Loucy (cell line): ENCODE measurements at regions not wholly inside any gene's neighbourhood (a gene's known extent, or its start where the extent isn't known, plus 50 kb on each side); places are given as distances from the start of the nearest gene placed in this dataset.

Experiments
- H2AFZ ChIP-seq: fragments of 200-600 bp; sonication (generic); 2 replicates; pipeline ENCODE4 v1.6.0; 2016; ENCODE audit warnings: antibody characterized with exemption, mild to moderate bottlenecking, low read length, moderate library complexity
- H3F3A ChIP-seq: fragments of 200-600 bp; 2 replicates; pipeline ENCODE4 v1.6.0; 2016; ENCODE audit warnings: antibody characterized with exemption, low read depth, mild to moderate bottlenecking
- H3K27me3 ChIP-seq: fragments of 200-600 bp; sonication (generic); 2 replicates; pipeline ENCODE4 v1.6.1; 2014; ENCODE audit warnings: low read length, mild to moderate bottlenecking; ENCODE audit not compliant: insufficient read depth, poor library complexity, severe bottlenecking
- H3K36me3 ChIP-seq: fragments of 200-600 bp; sonication (generic); 2 replicates; pipeline ENCODE4 v1.6.1; 2016; ENCODE audit warnings: low read length; ENCODE audit not compliant: insufficient read depth
- H3K4me1 ChIP-seq: fragments of 200-600 bp; sonication (generic); 2 replicates; pipeline ENCODE4 v1.5.1; 2014; ENCODE audit warnings: low read length, mild to moderate bottlenecking; ENCODE audit not compliant: insufficient read depth, poor library complexity, severe bottlenecking
- H3K4me2 ChIP-seq: fragments of 200-600 bp; sonication (generic); 2 replicates; pipeline ENCODE4 v1.6.0; 2014; ENCODE audit warnings: antibody characterized with exemption, low read length, low read depth, mild to moderate bottlenecking; ENCODE audit not compliant: poor library complexity, severe bottlenecking
- H3K4me3 ChIP-seq: fragments of 200-600 bp; sonication (generic); 2 replicates; pipeline ENCODE4 v1.5.1; 2014; ENCODE audit warnings: low read length, mild to moderate bottlenecking, mixed read lengths; ENCODE audit not compliant: poor library complexity, severe bottlenecking
- H3K79me2 ChIP-seq: fragments of 200-600 bp; sonication (generic); 2 replicates; pipeline ENCODE4 v1.6.1; 2014; ENCODE audit warnings: low read length; ENCODE audit not compliant: insufficient read depth
- H3K9ac ChIP-seq: fragments of 200-600 bp; sonication (generic); 2 replicates; pipeline ENCODE4 v1.6.0; 2014; ENCODE audit warnings: mild to moderate bottlenecking, low read depth, low read length, moderate library complexity; ENCODE audit not compliant: poor library complexity, severe bottlenecking
- H3K9me2 ChIP-seq: fragments of 200-600 bp; sonication (generic); replicated peaks from 2 replicates; pipeline ENCODE4 v1.6.1; 2016; ENCODE audit warnings: low read depth, low read length, mixed read lengths
- H3K9me3 ChIP-seq: fragments of 200-600 bp; sonication (generic); 2 replicates; pipeline ENCODE4 v1.6.1; 2014; ENCODE audit warnings: mild to moderate bottlenecking, antibody characterized with exemption, low read length, low read depth; ENCODE audit not compliant: insufficient read depth
- H4K20me1 ChIP-seq: fragments of 200-600 bp; sonication (generic); 2 replicates; pipeline ENCODE4 v1.6.0; 2014; ENCODE audit warnings: antibody characterized with exemption, low read length, mild to moderate bottlenecking; ENCODE audit not compliant: insufficient read depth, poor library complexity, severe bottlenecking
- CTCF ChIP-seq: fragments of 200-600 bp; sonication (generic); conservative IDR thresholded peaks from 2 replicates; pipeline ENCODE4 v1.5.1; 2014; ENCODE audit warnings: mild to moderate bottlenecking, antibody characterized with exemption, low read length
- EZH2phosphoT487 ChIP-seq: fragments of 200-600 bp; IDR thresholded peaks from 2 replicates; pipeline ENCODE4 v1.6.1; 2018; ENCODE audit warnings: antibody characterized with exemption, mild to moderate bottlenecking, moderate library complexity, borderline replicate concordance

GRCh38 chr4:38193236-38193863 lies 233.2 kb downstream of the PTTG2 start:
- Histone ChIP-seq H3K27me3 (no peaks in the 10 kb centered on the region), H3F3A (no peaks in the 10 kb centered on the region), H3K9me3 (no peaks in the 10 kb centered on the region), H3K9ac (no peak overlapping the region), H3K4me3 (no peak overlapping the region), H3K79me2 (no peaks in the 10 kb centered on the region), H3K36me3 (no peaks in the 10 kb centered on the region), H3K4me2 (no peak overlapping the region), H4K20me1 (no peaks in the 10 kb centered on the region), H2AFZ (no peak overlapping the region), H3K4me1 (no peaks in the 10 kb centered on the region), H3K9me2 (no peaks in the 10 kb centered on the region)
- TF ChIP-seq CTCF = no peak
- TF ChIP-seq EZH2phosphoT487 = no peak

GRCh38 chr4:38194047-38194602 lies 233.9 kb downstream of the PTTG2 start:
- TF ChIP-seq CTCF = no peak
- TF ChIP-seq EZH2phosphoT487 = no peak
- Histone ChIP-seq H3K9ac (no peak overlapping the region), H3K9me3 (no peaks in the 10 kb centered on the region), H3F3A (no peaks in the 10 kb centered on the region), H3K4me1 (no peaks in the 10 kb centered on the region), H3K36me3 (no peaks in the 10 kb centered on the region), H3K79me2 (no peaks in the 10 kb centered on the region), H3K9me2 (no peaks in the 10 kb centered on the region), H4K20me1 (no peaks in the 10 kb centered on the region), H3K4me3 (no peak overlapping the region), H2AFZ (no peak overlapping the region), H3K27me3 (no peaks in the 10 kb centered on the region), H3K4me2 (no peak overlapping the region)

GRCh38 chr4:38195486-38195885 lies 235.3 kb downstream of the PTTG2 start:
- no peaks in the 10 kb centered on the region for H3K36me3 ChIP-seq
- H2AFZ ChIP-seq = no peak overlapping the region
- H4K20me1 ChIP-seq = no peaks in the 10 kb centered on the region
- H3K27me3 ChIP-seq = no peaks in the 10 kb centered on the region
- no peaks in the 10 kb centered on the region for H3K9me2 ChIP-seq
- H3K4me1 ChIP-seq = no peaks in the 10 kb centered on the region
- no peak overlapping the region for H3K4me2 ChIP-seq
- no peaks in the 10 kb centered on the region for H3K79me2 ChIP-seq
- H3K9ac ChIP-seq = no peak overlapping the region
- no peaks in the 10 kb centered on the region for H3F3A ChIP-seq
- no peaks in the 10 kb centered on the region for H3K9me3 ChIP-seq
- H3K4me3 ChIP-seq = no peak overlapping the region
- TF ChIP-seq CTCF (no peak), EZH2phosphoT487 (no peak)
